PC-9 (cell line): ENCODE measurements at regions not wholly inside any gene's neighbourhood (a gene's known extent, or its start where the extent isn't known, plus 50 kb on each side); places are given as distances from the start of the nearest gene placed in this dataset.

Source experiments
- BruUV-seq: library from RNA; stranded (reverse); fragments of 400-500 nt; replicated peaks from 2 replicates; lab custom pipeline; 2021; lab: Mats Ljungman, UMichigan
- CTCF ChIA-PET: fragments of 300-600 bp; sonication (Branson Sonifier 250); formaldehyde crosslinking; loops from one replicate; lab custom pipeline; 2022; ENCODE audit warnings: antibody characterized with exemption; lab: Charles Lee
- POLR2A ChIA-PET: fragments of 300-600 bp; sonication (Branson Sonifier 250); formaldehyde crosslinking; loops from one replicate; lab custom pipeline; 2022; ENCODE audit warnings: antibody characterized with exemption; ENCODE audit not compliant: unreplicated experiment; lab: Charles Lee
- DNase-seq, 2 experiments: peaks; one replicate each; pipeline versions ENCODE4 v3.0.0 to v3.0.0-alpha.2; 2015 to 2022; ENCODE audit warnings: mixed read lengths in 1 of 2
- H2AFZ ChIP-seq: fragments of 200-600 bp; sonication (generic); 2 replicates; pipeline ENCODE4 v1.8.1; 2017; ENCODE audit warnings: antibody characterized with exemption
- H3F3A ChIP-seq: fragments of 200-600 bp; sonication (generic); 2 replicates; pipeline ENCODE4 v1.8.1; 2017; ENCODE audit warnings: antibody characterized with exemption, mild to moderate bottlenecking, low read depth; ENCODE audit not compliant: insufficient read depth
- H3K27ac ChIP-seq: fragments of 200-600 bp; sonication (generic); 2 replicates; pipeline ENCODE4 v1.6.1; 2016; ENCODE audit warnings: mixed run types
- H3K27me3 ChIP-seq: fragments of 200-600 bp; sonication (generic); 2 replicates; pipeline ENCODE4 v1.6.1; 2016; ENCODE audit warnings: low read depth, mixed run types; ENCODE audit not compliant: insufficient read depth
- H3K36me3 ChIP-seq: fragments of 200-600 bp; sonication (generic); 2 replicates; pipeline ENCODE4 v1.6.1; 2016; ENCODE audit warnings: low read depth, mixed run types
- H3K4me1 ChIP-seq: fragments of 200-600 bp; sonication (generic); replicated peaks from 2 replicates; pipeline ENCODE4 v1.6.1; 2016; ENCODE audit warnings: mixed run types; ENCODE audit not compliant: insufficient read depth
- H3K4me2 ChIP-seq: fragments of 200-600 bp; sonication (generic); 2 replicates; pipeline ENCODE4 v1.6.1; 2017; ENCODE audit warnings: mixed run types
- H3K4me3 ChIP-seq: fragments of 200-600 bp; sonication (generic); 2 replicates; pipeline ENCODE4 v1.6.1; 2016; ENCODE audit warnings: mixed run types
- H3K79me2 ChIP-seq: fragments of 200-600 bp; sonication (generic); 2 replicates; pipeline ENCODE4 v1.6.1; 2017; ENCODE audit warnings: low read depth, mixed run types
- H3K9me2 ChIP-seq: fragments of 200-600 bp; sonication (generic); 2 replicates; pipeline ENCODE4 v1.8.1; 2017; ENCODE audit warnings: mild to moderate bottlenecking; ENCODE audit not compliant: insufficient read depth
- H3K9me3 ChIP-seq: fragments of 200-600 bp; sonication (generic); 2 replicates; pipeline ENCODE4 v1.8.1; 2016; ENCODE audit warnings: low read depth; ENCODE audit not compliant: insufficient read depth
- H4K20me1 ChIP-seq: fragments of 200-600 bp; sonication (generic); 2 replicates; pipeline ENCODE4 v1.8.1; 2017; ENCODE audit not compliant: insufficient read depth
- EZH2 ChIP-seq: fragments of 200-600 bp; sonication (generic); IDR thresholded peaks from 2 replicates; pipeline ENCODE4 v1.8.0; 2017; ENCODE audit warnings: antibody characterized with exemption, low read depth
- intact Hi-C: fragments of 100-400 bp; cut with micrococcal nuclease; formaldehyde crosslinking; loops from one replicate; pipeline ENCODE4 v1.10.0; 2022; ENCODE audit not compliant: unreplicated experiment
- TF ChIP-seq, protein P1 (sequence below): fragments of 200-600 bp; sonication (generic); conservative IDR thresholded peaks from 2 replicates; pipeline ENCODE4 v1.6.1; 2017; ENCODE audit warnings: mixed run types, antibody characterized with exemption, mild to moderate bottlenecking, moderate library complexity

- no peaks in the 10 kb centered on the region for H4K20me1 ChIP-seq
- no peak overlapping the region for H2AFZ ChIP-seq
- H3K9me3 ChIP-seq: no peaks in the 10 kb centered on the region
- H3K27me3 ChIP-seq: 0 out of 2 replicates have a peak, but pooled peaks cover 14% of the 10 kb centered on the region
- ChIA-PET POLR2A (no interaction called here), CTCF (interaction anchor here (0.7 kb wide), 1 partner anchor 549 kb away, joined by 3 read pairs; no protein-coding TSS in a partner anchor)
- H3F3A ChIP-seq: no peaks in the 10 kb centered on the region
- H3K4me3 ChIP-seq: no peak overlapping the region
- H3K36me3 ChIP-seq: no peaks in the 10 kb centered on the region
- no peak for DNase-seq
- no peaks in the 10 kb centered on the region for H3K9me2 ChIP-seq
- no peaks in the 10 kb centered on the region for H3K4me1 ChIP-seq
- H3K27ac ChIP-seq: no peak overlapping the region
- no peaks in the 10 kb centered on the region for H3K79me2 ChIP-seq
- no TSS peak for BruUV-seq
- intact Hi-C loops: loop anchor here (10.0 kb wide), 1 partner anchor 805 kb away; no protein-coding TSS in a partner anchor
- TF ChIP-seq, protein P1, sequence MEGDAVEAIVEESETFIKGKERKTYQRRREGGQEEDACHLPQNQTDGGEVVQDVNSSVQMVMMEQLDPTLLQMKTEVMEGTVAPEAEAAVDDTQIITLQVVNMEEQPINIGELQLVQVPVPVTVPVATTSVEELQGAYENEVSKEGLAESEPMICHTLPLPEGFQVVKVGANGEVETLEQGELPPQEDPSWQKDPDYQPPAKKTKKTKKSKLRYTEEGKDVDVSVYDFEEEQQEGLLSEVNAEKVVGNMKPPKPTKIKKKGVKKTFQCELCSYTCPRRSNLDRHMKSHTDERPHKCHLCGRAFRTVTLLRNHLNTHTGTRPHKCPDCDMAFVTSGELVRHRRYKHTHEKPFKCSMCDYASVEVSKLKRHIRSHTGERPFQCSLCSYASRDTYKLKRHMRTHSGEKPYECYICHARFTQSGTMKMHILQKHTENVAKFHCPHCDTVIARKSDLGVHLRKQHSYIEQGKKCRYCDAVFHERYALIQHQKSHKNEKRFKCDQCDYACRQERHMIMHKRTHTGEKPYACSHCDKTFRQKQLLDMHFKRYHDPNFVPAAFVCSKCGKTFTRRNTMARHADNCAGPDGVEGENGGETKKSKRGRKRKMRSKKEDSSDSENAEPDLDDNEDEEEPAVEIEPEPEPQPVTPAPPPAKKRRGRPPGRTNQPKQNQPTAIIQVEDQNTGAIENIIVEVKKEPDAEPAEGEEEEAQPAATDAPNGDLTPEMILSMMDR: no peak
- TF ChIP-seq EZH2: no peak
- H3K4me2 ChIP-seq: no peak overlapping the region
Observed at GRCh38 chrX:110440016-110440805, 81.6 kb downstream of the RTL9 start.

DNA sequence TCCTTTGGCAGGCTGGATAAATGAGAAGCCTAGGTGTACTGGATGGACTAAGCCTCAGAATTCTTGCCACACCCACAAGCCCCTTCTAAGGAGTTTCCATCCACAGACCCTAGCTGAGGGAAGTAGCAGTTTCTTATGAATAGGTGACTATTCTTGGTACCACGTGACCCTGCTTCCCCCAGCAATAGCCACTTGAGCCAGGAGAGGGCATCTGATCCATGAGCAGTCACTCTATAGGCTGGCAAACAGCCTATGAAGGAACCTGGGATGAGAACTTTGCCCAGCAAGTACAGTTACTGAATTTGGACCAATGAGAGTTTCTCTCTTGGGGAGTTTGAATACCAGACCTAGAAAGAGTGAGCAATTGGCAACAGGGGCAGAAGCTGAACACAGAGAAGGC, 84.0 kb downstream of the RTL9 start:
- DNase-seq: peak in 1 of 2 experiments; percentile 19
- Histone ChIP-seq H3F3A (no peaks in the 10 kb centered on the region), H3K4me1 (no peaks in the 10 kb centered on the region), H3K36me3 (no peaks in the 10 kb centered on the region), H2AFZ (no peak overlapping the region), H3K27ac (no peak overlapping the region), H3K79me2 (no peaks in the 10 kb centered on the region), H3K4me2 (no peak overlapping the region), H3K27me3 (0 out of 2 replicates have a peak, but pooled peaks cover 14% of the 10 kb centered on the region), H3K9me2 (no peaks in the 10 kb centered on the region), H3K9me3 (no peaks in the 10 kb centered on the region), H4K20me1 (no peaks in the 10 kb centered on the region), H3K4me3 (no peak overlapping the region)
- intact Hi-C loops: loop anchor here (10.0 kb wide), 1 partner anchor 802 kb away; no protein-coding TSS in a partner anchor
- TF ChIP-seq, protein P1: peak; percentile 66
- no peak for TF ChIP-seq EZH2
- BruUV-seq: no TSS peak
- ChIA-PET CTCF (no interaction called here), POLR2A (no interaction called here)

DNA sequence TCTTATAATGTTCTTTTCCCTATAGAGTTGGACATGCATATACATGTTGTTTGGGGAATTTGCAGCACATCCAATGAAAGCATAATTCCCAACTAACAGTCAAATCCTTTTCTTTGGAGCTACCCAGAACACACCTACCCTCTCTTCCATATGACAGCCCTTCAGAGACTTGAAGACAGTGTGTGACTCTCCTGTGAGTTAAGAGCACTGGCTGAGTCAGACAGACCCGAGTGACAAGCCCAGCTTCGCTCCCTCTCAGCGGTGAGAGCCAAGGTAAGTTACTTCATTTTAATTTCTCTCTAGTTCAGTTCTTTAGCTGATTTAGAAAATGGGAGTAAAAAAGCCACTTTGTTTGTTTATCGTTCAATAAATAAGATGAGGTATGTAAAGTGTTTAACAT, 86.3 kb downstream of the RTL9 start:
- no peaks in the 10 kb centered on the region for H4K20me1 ChIP-seq
- no peak for DNase-seq
- no peaks in the 10 kb centered on the region for H3F3A ChIP-seq
- no peak overlapping the region for H3K4me2 ChIP-seq
- H3K9me2 ChIP-seq: no peaks in the 10 kb centered on the region
- H2AFZ ChIP-seq: no peak overlapping the region
- no peaks in the 10 kb centered on the region for H3K9me3 ChIP-seq
- no peak overlapping the region for H3K4me3 ChIP-seq
- H3K27me3 ChIP-seq: 0 out of 2 replicates have a peak, but pooled peaks cover 9% of the 10 kb centered on the region
- intact Hi-C loops: loop anchor here (10.0 kb wide), 1 partner anchor 800 kb away; no protein-coding TSS in a partner anchor
- H3K4me1 ChIP-seq: no peaks in the 10 kb centered on the region
- H3K27ac ChIP-seq: no peak overlapping the region
- TF ChIP-seq, protein P1: no peak
- no peak for TF ChIP-seq EZH2
- POLR2A ChIA-PET: no interaction called here
- BruUV-seq: no TSS peak
- CTCF ChIA-PET: interaction anchor here (0.9 kb wide), 1 partner anchor 405 kb away, joined by 3 read pairs; no protein-coding TSS in a partner anchor
- H3K79me2 ChIP-seq: no peaks in the 10 kb centered on the region
- H3K36me3 ChIP-seq: no peaks in the 10 kb centered on the region
